Sigmoid colon (tissue), 4 donors: ENCODE measurements at regions not wholly inside any gene's neighbourhood (a gene's known extent, or its start where the extent isn't known, plus 50 kb on each side); places are given as distances from the start of the nearest gene placed in this dataset.

Source experiments
- POLR2A ChIP-seq, 2 donors: fragments of 450-650 bp; IDR thresholded peaks; one replicate each; pipeline ENCODE4 v1.6.1; 2016; ENCODE audit warnings: antibody characterized with exemption in 2 of 2, mild to moderate bottlenecking in 2 of 2, moderate library complexity in 2 of 2
- POLR2AphosphoS5 ChIP-seq, 4 donors: sonication (generic); formaldehyde crosslinking; IDR thresholded peaks; one replicate each; pipeline ENCODE4 v1.6.1; 2017; ENCODE audit warnings: antibody characterized with exemption in 4 of 4

DNA sequence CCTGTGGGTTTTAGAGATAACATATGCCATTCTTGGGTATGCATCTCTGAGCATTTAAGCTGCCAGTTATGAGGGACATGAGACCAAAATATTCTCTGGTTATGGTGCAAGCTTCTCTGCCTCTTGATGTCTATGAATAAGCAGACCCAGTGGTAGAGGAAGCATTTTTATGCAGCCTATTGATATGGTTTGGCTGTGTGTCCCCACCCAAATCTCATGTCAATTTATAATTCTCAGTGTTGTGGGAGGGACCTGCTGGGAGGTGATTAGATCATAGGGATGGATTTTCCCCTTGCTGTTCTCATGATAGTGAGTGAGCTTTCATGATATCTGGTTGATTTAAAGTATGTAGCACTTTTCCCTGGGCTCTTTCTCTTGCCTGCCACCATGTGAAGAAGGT, 187.2 kb downstream of the ARHGAP12 start:
- no peak for TF ChIP-seq POLR2A (IDR thresholded peaks at IDR 0.05)
- no peak for TF ChIP-seq POLR2AphosphoS5 (IDR thresholded peaks at IDR 0.05)
